Duodenal mucosa (tissue), 2 donors: ENCODE measurements at regions not wholly inside any gene's neighbourhood (a gene's known extent, or its start where the extent isn't known, plus 50 kb on each side); places are given as distances from the start of the nearest gene placed in this dataset.

Experiments used
- H3K27ac ChIP-seq: one replicate; pipeline ENCODE4 v1.7.0; 2013; ENCODE audit warnings: low read depth, low read length
- H3K27me3 ChIP-seq, 2 donors: one replicate each; pipeline ENCODE4 v1.7.0; 2013; ENCODE audit warnings: low read length in 2 of 2, control low read depth in 1 of 2; ENCODE audit not compliant: insufficient read depth in 2 of 2, control insufficient read depth in 1 of 2
- H3K36me3 ChIP-seq, 2 donors: one replicate each; pipeline ENCODE4 v1.7.0; 2013; ENCODE audit warnings: low read length in 2 of 2, control low read depth in 1 of 2; ENCODE audit not compliant: insufficient read depth in 2 of 2, control insufficient read depth in 1 of 2
- H3K4me1 ChIP-seq, 2 donors: one replicate each; pipeline ENCODE4 v1.7.0; 2013; ENCODE audit warnings: low read length in 2 of 2, control low read depth in 1 of 2; ENCODE audit not compliant: insufficient read depth in 2 of 2, control insufficient read depth in 1 of 2
- H3K4me3 ChIP-seq, 2 donors: one replicate each; pipeline ENCODE4 v1.7.0; 2013; ENCODE audit warnings: low read length in 2 of 2, low read depth in 1 of 2
- H3K9ac ChIP-seq, 2 donors: one replicate each; pipeline ENCODE4 v1.7.0; 2013; ENCODE audit warnings: low read length in 2 of 2, low read depth in 1 of 2
- H3K9me3 ChIP-seq, 2 donors: one replicate each; pipeline ENCODE4 v1.7.0; 2013; ENCODE audit warnings: low read length in 2 of 2, control low read depth in 1 of 2; ENCODE audit not compliant: control insufficient read depth in 1 of 2

GRCh38 chr14:27234331-27234730 lies 636.5 kb upstream of the NOVA1 start:
- Histone ChIP-seq H3K9ac (no peak overlapping the region), H3K27me3 (no peaks in the 10 kb centered on the region), H3K4me1 (no peaks in the 10 kb centered on the region), H3K36me3 (no peaks in the 10 kb centered on the region), H3K9me3 (peaks cover 0 to 5% of the 10 kb centered on the region in 2 donors), H3K27ac (no peak overlapping the region), H3K4me3 (no peak overlapping the region)

GRCh38 chr14:27236601-27237000 lies 638.8 kb upstream of the NOVA1 start:
- Histone ChIP-seq H3K9ac (no peak overlapping the region), H3K27me3 (no peaks in the 10 kb centered on the region), H3K4me3 (no peak overlapping the region), H3K4me1 (no peaks in the 10 kb centered on the region), H3K27ac (no peak overlapping the region), H3K36me3 (no peaks in the 10 kb centered on the region), H3K9me3 (peaks cover 0 to 8% of the 10 kb centered on the region in 2 donors)

- no peak overlapping the region for H3K27ac ChIP-seq
- no peaks in the 10 kb centered on the region for H3K27me3 ChIP-seq
- H3K4me1 ChIP-seq, result no peaks in the 10 kb centered on the region
- H3K4me3 ChIP-seq, result no peak overlapping the region
- H3K9ac ChIP-seq, result no peak overlapping the region
- H3K9me3 ChIP-seq, result peaks cover 0 to 3% of the 10 kb centered on the region in 2 donors
- H3K36me3 ChIP-seq, result no peaks in the 10 kb centered on the region
These were observed 645.0 kb upstream of the NOVA1 start for GRCh38 chr14:27242874-27243273.

GRCh38 chr14:27243365-27243764 lies 645.5 kb upstream of the NOVA1 start:
- Histone ChIP-seq H3K27me3 (no peaks in the 10 kb centered on the region), H3K4me3 (no peak overlapping the region), H3K9me3 (peaks cover 0 to 3% of the 10 kb centered on the region in 2 donors), H3K9ac (no peak overlapping the region), H3K4me1 (no peaks in the 10 kb centered on the region), H3K27ac (no peak overlapping the region), H3K36me3 (no peaks in the 10 kb centered on the region)

GRCh38 chr14:27245947-27246346 lies 648.1 kb upstream of the NOVA1 start:
- H3K4me1 ChIP-seq, result no peaks in the 10 kb centered on the region
- no peaks in the 10 kb centered on the region for H3K36me3 ChIP-seq
- H3K4me3 ChIP-seq, result no peak overlapping the region
- H3K9ac ChIP-seq, result no peak overlapping the region
- H3K27ac ChIP-seq, result no peak overlapping the region
- H3K27me3 ChIP-seq, result no peaks in the 10 kb centered on the region
- no peaks in the 10 kb centered on the region for H3K9me3 ChIP-seq

- Histone ChIP-seq H3K27ac (no peak overlapping the region), H3K36me3 (no peaks in the 10 kb centered on the region), H3K4me3 (no peak overlapping the region), H3K4me1 (no peaks in the 10 kb centered on the region), H3K9me3 (no peaks in the 10 kb centered on the region), H3K27me3 (no peaks in the 10 kb centered on the region), H3K9ac (no peak overlapping the region)
These were observed 656.1 kb upstream of the NOVA1 start for GRCh38 chr14:27253966-27254365.

GRCh38 chr14:27256805-27257204 lies 659.0 kb upstream of the NOVA1 start:
- Histone ChIP-seq H3K27ac (no peak overlapping the region), H3K4me3 (no peak overlapping the region), H3K4me1 (no peaks in the 10 kb centered on the region), H3K9me3 (peaks cover 0 to 6% of the 10 kb centered on the region in 2 donors), H3K9ac (no peak overlapping the region), H3K36me3 (no peaks in the 10 kb centered on the region), H3K27me3 (no peaks in the 10 kb centered on the region)

GRCh38 chr14:27267876-27268275 lies 670.0 kb upstream of the NOVA1 start:
- Histone ChIP-seq H3K4me1 (no peaks in the 10 kb centered on the region), H3K27me3 (no peaks in the 10 kb centered on the region), H3K9me3 (peaks cover 0 to 7% of the 10 kb centered on the region in 2 donors), H3K4me3 (no peak overlapping the region), H3K9ac (no peak overlapping the region), H3K36me3 (no peaks in the 10 kb centered on the region), H3K27ac (no peak overlapping the region)

GRCh38 chr14:27270716-27271115 lies 672.9 kb upstream of the NOVA1 start:
- Histone ChIP-seq H3K36me3 (no peaks in the 10 kb centered on the region), H3K9me3 (peaks cover 0 to 4% of the 10 kb centered on the region in 2 donors), H3K9ac (no peak overlapping the region), H3K27ac (no peak overlapping the region), H3K4me1 (no peaks in the 10 kb centered on the region), H3K4me3 (no peak overlapping the region), H3K27me3 (no peaks in the 10 kb centered on the region)

GRCh38 chr14:27278341-27278740 lies 680.5 kb upstream of the NOVA1 start:
- no peaks in the 10 kb centered on the region for H3K4me1 ChIP-seq
- no peak overlapping the region for H3K27ac ChIP-seq
- H3K9ac ChIP-seq, result no peak overlapping the region
- no peak overlapping the region for H3K4me3 ChIP-seq
- H3K9me3 ChIP-seq, result peaks cover 0 to 4% of the 10 kb centered on the region in 2 donors
- no peaks in the 10 kb centered on the region for H3K27me3 ChIP-seq
- no peaks in the 10 kb centered on the region for H3K36me3 ChIP-seq

GRCh38 chr14:27305441-27305945 lies 707.7 kb upstream of the NOVA1 start:
- Histone ChIP-seq H3K27ac (no peak overlapping the region), H3K9ac (no peak overlapping the region), H3K4me1 (no peaks in the 10 kb centered on the region), H3K36me3 (no peaks in the 10 kb centered on the region), H3K4me3 (no peak overlapping the region), H3K9me3 (peaks cover 3 to 11% of the 10 kb centered on the region in 2 donors), H3K27me3 (no peaks in the 10 kb centered on the region)
